Activated T-helper 2 cell treated with anti-CD3 and anti-CD28 coated beads, Interferon-gamma antibody, Interleukin-2, Interleukin-4, amounts not matched to agents 10 μg/mL and 5 μg/mL and 100 μg/mL, durations not matched to agents 14 hours and 24 hours and 36 hours (primary cell): ENCODE measurements at regions not wholly inside any gene's neighbourhood (a gene's known extent, or its start where the extent isn't known, plus 50 kb on each side); places are given as distances from the start of the nearest gene placed in this dataset.

ENCODE experiments used
- DNase-seq: peaks from one replicate; pipeline ENCODE4 v3.0.0; 2021; ENCODE audit warnings: low spot score
- H3K27ac Mint-ChIP-seq: one replicate; pipeline ENCODE4 v1.8.0; 2021; ENCODE audit warnings: mixed read lengths
- H3K27me3 Mint-ChIP-seq: one replicate; pipeline ENCODE4 v1.8.0; 2021; ENCODE audit warnings: low read depth, mixed read lengths
- H3K36me3 Mint-ChIP-seq: one replicate; pipeline ENCODE4 v1.8.0; 2021; ENCODE audit warnings: low read depth, mixed read lengths
- H3K4me1 Mint-ChIP-seq: one replicate; pipeline ENCODE4 v1.8.0; 2021; ENCODE audit warnings: low read depth, mixed read lengths
- H3K4me3 Mint-ChIP-seq: one replicate; pipeline ENCODE4 v1.8.0; 2021; ENCODE audit warnings: low read depth, mild to moderate bottlenecking, moderate library complexity, mixed read lengths
- H3K9me3 Mint-ChIP-seq: one replicate; pipeline ENCODE4 v1.8.0; 2021; ENCODE audit warnings: mixed read lengths
- intact Hi-C: fragments of 100-400 bp; cut with micrococcal nuclease; formaldehyde crosslinking; loops from one replicate; pipeline ENCODE4 v1.15.1; 2023

DNA sequence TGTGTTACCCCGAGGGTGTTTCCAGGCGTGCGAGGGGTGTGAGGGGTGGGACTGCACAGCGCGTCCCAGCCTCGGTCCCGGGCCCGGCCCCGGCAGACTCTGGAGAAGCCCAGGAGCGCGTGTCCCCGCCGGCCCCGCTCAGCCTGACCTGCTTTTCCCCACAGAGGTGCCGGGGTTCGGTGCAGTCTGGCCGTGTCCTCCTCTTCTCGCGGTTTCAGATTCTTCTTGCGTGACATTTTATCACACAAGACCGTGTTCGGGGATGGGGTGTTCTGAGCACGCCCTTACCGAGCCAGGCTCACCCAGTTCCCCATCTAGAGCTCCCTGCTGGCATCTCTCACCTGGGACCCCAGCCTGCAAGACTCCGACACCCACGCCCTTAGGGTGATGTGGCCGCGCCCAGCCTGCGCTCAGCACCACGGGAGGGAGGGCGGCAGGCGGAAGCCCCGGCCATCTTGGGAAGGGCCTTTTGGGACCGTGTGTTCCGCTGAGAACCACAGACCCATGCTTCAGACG is 775.6 kb downstream of the BRD1 start:
- H3K27ac Mint-ChIP-seq: peak overlapping the region; percentile 76
- H3K36me3 Mint-ChIP-seq: no peaks in the 10 kb centered on the region
- no peaks in the 10 kb centered on the region for H3K9me3 Mint-ChIP-seq
- H3K4me1 Mint-ChIP-seq: peaks cover 5% of the 10 kb centered on the region
- no peaks in the 10 kb centered on the region for H3K27me3 Mint-ChIP-seq
- peak; percentile 34 for DNase-seq
- intact Hi-C loops: no loop called here
- peak overlapping the region; percentile 86 for H3K4me3 Mint-ChIP-seq

DNA sequence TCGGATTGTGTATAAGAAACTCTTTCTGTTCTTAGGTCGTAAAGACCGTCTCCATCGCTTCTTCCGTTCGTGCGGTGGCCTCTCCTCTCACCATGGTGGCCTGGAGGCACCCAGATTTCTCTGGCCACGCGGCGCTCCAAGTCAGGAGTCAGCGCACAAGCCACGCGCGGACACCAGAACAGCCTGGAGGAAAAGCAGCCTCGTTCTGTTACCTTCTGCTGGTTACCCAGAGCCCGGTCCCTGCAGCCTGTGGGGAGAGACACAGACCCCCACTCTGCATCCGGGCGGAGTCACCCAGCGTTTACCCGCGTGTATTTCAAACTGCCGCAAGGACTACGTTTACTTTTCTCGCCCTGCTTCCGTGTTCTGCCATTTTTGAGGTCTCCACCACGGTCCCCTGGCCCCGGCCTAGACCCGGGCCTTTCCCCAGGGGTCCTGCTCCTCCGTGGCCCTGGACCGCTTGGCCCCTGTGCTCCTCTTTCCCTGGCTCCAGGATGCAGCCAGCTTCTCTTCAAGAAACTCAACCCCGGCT is 776.1 kb downstream of the BRD1 start:
- H3K4me3 Mint-ChIP-seq: peak overlapping the region; percentile 86
- no peaks in the 10 kb centered on the region for H3K27me3 Mint-ChIP-seq
- no peaks in the 10 kb centered on the region for H3K36me3 Mint-ChIP-seq
- no peak overlapping the region for H3K27ac Mint-ChIP-seq
- intact Hi-C loops: no loop called here
- peaks cover 5% of the 10 kb centered on the region for H3K4me1 Mint-ChIP-seq
- H3K9me3 Mint-ChIP-seq: no peaks in the 10 kb centered on the region
- no peak for DNase-seq

DNA sequence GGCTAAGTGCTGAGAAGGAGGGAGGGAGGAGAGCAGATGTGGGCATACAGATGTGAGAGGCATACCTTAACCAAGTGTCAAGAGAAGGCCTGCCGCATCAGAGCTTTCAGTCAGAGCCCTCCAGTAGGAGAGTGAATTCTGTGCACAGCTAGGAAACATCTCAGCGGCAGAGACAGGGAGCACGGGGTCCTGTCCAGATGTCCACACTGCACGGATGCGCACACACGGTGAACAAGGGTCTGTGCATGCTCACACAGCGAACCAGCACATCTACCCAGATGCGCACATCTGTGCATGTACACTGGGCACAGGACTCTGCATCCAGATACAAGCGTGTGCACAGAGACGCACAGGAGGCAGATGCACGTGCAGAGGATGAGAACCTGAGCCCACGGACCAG is 778.0 kb downstream of the BRD1 start:
- Mint-ChIP-seq H3K36me3 (no peaks in the 10 kb centered on the region), H3K27me3 (no peaks in the 10 kb centered on the region), H3K4me1 (peaks cover 5% of the 10 kb centered on the region), H3K9me3 (no peaks in the 10 kb centered on the region), H3K27ac (no peak overlapping the region), H3K4me3 (no peak overlapping the region)
- intact Hi-C loops: no loop called here
- DNase-seq: no peak

DNA sequence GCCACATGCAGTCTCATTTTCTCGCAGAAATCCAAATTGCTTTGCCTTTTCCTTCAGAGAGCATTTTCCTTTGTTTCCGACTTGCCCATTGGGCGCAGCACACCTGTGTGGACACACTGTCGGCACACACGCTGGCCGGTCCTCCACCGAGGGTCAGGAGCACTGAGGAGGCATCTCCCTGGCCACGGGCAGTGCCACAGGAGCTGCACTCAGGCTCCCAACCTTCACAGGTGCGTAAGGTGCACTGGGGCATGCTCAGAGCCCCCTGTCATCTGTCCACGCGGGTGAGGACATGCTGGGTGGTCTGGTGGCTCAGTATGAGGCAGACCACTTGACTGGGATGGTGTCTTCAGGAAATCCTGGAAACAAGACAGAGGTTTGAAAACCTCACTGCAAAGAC is 779.1 kb downstream of the BRD1 start:
- Mint-ChIP-seq H3K36me3 (no peaks in the 10 kb centered on the region), H3K9me3 (no peaks in the 10 kb centered on the region), H3K4me3 (no peak overlapping the region), H3K27me3 (no peaks in the 10 kb centered on the region), H3K4me1 (peaks cover 5% of the 10 kb centered on the region), H3K27ac (no peak overlapping the region)
- no peak for DNase-seq
- intact Hi-C loops: no loop called here

DNA sequence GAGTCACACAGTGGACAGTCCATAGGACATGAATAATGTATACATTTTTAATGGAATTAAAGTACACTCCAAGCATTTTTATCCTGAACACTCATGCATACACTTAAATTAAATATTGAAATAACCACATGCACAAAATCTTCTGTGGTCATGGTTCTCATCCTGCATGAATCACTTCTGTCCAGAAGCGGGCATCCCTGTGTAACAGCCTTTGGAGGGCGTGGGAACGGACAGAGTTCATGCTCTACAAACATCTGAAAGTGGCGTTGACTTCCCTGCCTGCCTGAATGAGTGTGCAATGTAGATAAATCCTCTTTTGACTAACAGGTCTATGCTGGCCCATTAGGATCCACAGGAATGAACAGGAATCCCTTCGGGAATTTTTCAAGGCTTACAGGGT is 780.2 kb downstream of the BRD1 start:
- Mint-ChIP-seq H3K9me3 (no peaks in the 10 kb centered on the region), H3K27ac (no peak overlapping the region), H3K36me3 (no peaks in the 10 kb centered on the region), H3K4me1 (peaks cover 4% of the 10 kb centered on the region), H3K4me3 (no peak overlapping the region), H3K27me3 (no peaks in the 10 kb centered on the region)
- intact Hi-C loops: no loop called here
- no peak for DNase-seq

DNA sequence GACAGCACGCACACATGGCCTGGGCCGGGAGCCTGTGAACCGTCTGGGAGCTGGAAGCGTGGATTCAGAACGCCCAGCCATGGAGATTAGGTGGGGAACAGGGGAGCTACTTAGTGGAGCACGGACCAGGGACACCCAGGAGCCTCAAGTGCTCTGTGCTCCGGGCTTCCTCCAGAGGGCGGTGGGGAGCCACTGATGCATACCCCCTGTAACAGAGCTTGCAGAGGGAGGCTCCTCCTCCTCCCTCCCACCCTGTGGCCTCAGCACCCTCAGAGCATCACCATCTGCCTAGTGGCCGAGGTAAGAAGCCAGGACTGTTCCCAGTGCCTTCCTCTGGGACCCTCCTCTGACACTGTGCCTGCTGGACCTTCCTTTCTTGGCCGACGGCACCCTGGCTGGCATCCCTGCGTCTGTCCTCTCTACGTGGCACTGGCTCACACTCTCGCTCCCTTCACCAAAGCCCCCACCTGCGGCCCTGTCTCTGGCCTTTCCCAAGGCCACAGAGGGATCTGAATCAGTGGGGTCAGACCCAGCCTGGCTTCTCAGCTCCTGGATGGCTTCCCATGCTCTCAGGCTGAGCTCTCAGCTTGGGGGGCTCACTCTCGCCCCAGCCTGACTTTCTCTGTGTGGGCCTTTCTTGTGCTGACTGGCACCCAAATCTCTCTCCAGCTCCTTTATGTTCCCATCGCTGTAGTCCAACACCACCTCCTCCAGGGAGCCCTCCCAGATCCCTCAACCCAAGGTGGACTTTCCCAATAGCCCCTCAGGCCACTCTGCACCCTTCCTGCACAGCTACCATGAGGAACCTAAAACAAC is 780.9 kb downstream of the BRD1 start:
- Mint-ChIP-seq H3K4me1 (no peaks in the 10 kb centered on the region), H3K9me3 (no peaks in the 10 kb centered on the region), H3K27me3 (no peaks in the 10 kb centered on the region), H3K36me3 (no peaks in the 10 kb centered on the region), H3K4me3 (no peak overlapping the region), H3K27ac (no peak overlapping the region)
- no peak for DNase-seq
- intact Hi-C loops: no loop called here

DNA sequence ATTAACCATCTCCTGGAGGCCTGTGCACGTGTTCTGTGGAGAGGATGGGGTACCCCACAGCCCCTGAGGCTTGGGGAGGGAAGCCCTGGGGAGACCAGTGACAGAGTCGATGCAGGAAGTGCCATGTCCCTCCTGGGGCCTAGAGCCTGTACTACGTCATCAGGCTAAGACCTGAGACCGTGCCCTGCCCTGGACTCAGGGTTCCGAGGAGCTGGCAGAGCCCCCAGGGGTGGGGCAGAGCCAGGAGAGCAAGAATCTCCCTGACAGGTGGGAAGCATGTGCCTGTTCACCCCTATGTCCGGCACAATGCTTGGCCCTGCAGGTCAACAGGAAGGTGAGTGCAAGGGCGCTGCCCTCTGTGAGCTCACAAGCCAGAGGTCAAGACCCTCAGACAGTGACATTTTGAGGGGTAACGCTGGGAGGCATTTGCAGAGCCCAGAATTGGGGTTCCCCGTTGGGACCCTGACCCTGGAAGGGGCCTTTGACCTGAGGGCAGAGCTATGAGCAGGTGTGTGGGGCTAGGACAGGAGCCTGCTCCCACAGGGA is 781.6 kb downstream of the BRD1 start:
- no peaks in the 10 kb centered on the region for H3K9me3 Mint-ChIP-seq
- no peaks in the 10 kb centered on the region for H3K27me3 Mint-ChIP-seq
- no peaks in the 10 kb centered on the region for H3K4me1 Mint-ChIP-seq
- no peaks in the 10 kb centered on the region for H3K36me3 Mint-ChIP-seq
- no peak overlapping the region for H3K27ac Mint-ChIP-seq
- intact Hi-C loops: no loop called here
- H3K4me3 Mint-ChIP-seq: no peak overlapping the region
- no peak for DNase-seq

DNA sequence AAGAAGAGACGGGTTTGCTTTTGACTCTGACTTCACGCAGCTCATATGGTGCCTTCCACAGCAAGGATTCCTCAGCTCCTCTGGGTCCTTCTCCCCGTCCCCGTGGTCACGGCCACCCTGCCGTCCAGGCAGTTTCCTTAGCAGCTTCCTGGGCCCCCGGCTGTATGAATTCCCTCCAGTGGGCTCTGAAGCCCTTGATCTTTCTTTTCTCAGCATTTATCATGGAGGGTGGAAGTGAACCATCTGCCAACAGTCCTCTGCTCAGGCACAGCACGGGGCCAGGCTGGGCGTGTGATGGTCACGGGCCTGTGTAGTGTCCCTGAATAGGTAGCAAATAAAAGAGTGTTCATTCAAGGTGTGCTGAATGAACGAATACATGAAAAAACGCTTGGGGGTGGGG is 782.4 kb downstream of the BRD1 start:
- H3K36me3 Mint-ChIP-seq: no peaks in the 10 kb centered on the region
- H3K9me3 Mint-ChIP-seq: no peaks in the 10 kb centered on the region
- H3K4me1 Mint-ChIP-seq: no peaks in the 10 kb centered on the region
- H3K4me3 Mint-ChIP-seq: no peak overlapping the region
- H3K27ac Mint-ChIP-seq: no peak overlapping the region
- intact Hi-C loops: no loop called here
- DNase-seq: no peak
- H3K27me3 Mint-ChIP-seq: no peaks in the 10 kb centered on the region

DNA sequence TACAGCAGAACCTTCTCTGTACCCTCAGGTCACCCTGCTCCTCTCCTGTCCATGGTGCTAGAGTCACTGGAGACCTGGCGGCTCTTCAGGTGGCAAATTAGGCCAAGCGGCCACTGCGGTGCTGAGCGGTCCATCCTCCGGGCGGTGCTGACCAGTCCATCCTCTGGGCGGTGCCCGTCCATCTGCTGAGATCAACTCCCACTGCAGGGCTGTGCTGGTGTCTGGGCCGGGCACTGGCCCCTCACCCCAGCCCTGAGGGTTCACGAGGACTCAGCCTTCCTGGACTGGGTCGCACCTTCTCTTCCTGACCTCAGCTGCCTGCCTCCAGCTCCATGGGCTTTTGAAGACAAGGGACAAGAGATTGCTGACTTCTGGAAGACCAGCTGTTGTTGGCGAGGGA is 782.9 kb downstream of the BRD1 start:
- no peaks in the 10 kb centered on the region for H3K36me3 Mint-ChIP-seq
- DNase-seq: no peak
- H3K27ac Mint-ChIP-seq: no peak overlapping the region
- no peaks in the 10 kb centered on the region for H3K9me3 Mint-ChIP-seq
- H3K4me3 Mint-ChIP-seq: no peak overlapping the region
- no peaks in the 10 kb centered on the region for H3K27me3 Mint-ChIP-seq
- intact Hi-C loops: no loop called here
- H3K4me1 Mint-ChIP-seq: no peaks in the 10 kb centered on the region

DNA sequence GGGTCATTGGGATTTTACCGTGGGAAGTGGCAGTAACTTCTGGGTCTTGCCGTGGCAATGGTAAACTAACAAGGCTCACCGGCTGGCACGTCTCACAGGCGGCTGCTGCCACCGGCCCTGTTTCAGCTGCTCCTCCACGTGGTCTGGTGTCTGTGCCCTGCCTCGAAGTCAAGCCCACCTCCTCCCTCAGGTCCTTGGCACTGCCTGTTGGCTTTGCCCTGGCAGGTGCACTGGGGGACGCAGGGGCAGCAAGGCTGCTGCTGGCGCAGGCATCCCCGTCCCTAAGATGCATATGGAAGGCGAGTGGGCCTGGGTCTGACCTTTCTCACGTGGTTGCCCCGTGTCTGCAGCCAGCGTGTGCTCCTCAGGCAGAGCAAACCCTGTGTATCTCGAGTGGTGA is 783.6 kb downstream of the BRD1 start:
- Mint-ChIP-seq H3K9me3 (no peaks in the 10 kb centered on the region), H3K4me3 (no peak overlapping the region), H3K36me3 (no peaks in the 10 kb centered on the region), H3K27me3 (no peaks in the 10 kb centered on the region), H3K4me1 (no peaks in the 10 kb centered on the region), H3K27ac (no peak overlapping the region)
- DNase-seq: no peak
- intact Hi-C loops: no loop called here

DNA sequence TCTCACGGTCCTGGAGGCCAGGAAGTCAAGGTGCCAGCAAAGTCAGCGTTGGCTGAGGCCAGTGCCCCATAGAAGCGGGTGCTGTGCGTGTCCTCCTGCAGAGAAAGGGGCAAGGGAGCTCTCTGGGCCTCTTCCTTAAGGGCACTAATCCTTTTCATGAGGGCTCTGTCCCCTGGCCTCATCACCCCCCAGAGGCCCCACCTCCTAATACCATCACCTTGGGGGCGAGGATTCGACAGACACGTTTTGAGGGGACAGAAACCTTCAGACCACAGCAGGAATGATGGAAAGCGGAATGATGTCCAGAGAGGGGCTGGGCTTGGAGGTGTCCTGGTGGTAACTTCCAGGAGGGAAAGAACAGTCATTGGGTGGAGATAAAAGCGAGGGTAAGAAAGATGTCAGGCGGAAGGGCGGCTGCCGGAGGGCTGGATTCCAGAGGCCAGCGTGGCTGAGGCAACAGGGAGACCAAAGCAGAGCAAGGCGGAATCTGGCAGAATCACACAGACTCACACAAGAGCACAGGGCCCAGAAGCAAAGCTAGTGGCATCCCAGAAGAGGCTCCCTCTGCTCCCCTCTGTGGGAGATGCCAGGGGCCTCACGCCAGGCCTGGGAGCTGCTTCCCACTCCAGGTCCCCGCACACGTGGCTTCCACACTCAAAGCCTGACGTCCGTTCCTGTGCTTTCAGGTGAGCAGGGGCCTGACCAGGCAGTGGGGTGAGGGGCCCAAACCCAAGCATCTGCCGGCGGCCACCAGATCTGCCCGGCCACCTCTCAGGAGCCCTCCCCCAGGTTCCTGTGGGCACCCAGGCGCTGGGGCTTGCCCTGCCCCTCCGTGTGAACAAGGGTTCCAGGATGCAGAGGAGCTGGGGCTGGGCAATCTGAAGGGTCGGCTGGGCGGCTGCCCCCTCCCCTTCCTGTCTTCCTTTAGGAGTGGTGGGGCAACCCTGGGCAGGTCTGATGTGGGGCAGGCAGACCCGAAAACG is 784.5 kb downstream of the BRD1 start:
- H3K4me3 Mint-ChIP-seq: no peak overlapping the region
- no peaks in the 10 kb centered on the region for H3K27me3 Mint-ChIP-seq
- H3K36me3 Mint-ChIP-seq: no peaks in the 10 kb centered on the region
- H3K27ac Mint-ChIP-seq: no peak overlapping the region
- no peaks in the 10 kb centered on the region for H3K4me1 Mint-ChIP-seq
- no peak for DNase-seq
- H3K9me3 Mint-ChIP-seq: no peaks in the 10 kb centered on the region
- intact Hi-C loops: no loop called here

DNA sequence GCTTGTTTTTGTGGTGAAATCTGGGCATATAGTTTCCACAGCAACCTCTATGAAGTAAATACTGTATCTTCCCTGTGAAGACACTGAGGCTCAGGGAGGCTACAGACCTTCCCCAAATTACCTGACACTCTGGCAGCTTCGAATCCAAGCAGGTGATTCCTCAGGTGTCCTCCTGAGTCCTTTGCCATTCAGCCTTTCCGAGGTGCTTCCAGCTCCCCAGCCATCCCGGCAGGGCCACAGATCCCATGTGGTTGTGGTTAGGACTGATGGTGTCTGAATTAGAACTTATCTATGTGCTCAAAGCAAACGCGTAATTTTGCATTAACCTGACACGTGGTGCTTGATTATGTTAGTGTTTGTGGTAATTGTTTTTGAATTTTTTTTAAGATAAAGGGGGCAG is 785.6 kb downstream of the BRD1 start:
- DNase-seq: no peak
- no peaks in the 10 kb centered on the region for H3K9me3 Mint-ChIP-seq
- H3K36me3 Mint-ChIP-seq: no peaks in the 10 kb centered on the region
- H3K4me1 Mint-ChIP-seq: no peaks in the 10 kb centered on the region
- H3K27me3 Mint-ChIP-seq: no peaks in the 10 kb centered on the region
- intact Hi-C loops: no loop called here
- H3K27ac Mint-ChIP-seq: no peak overlapping the region
- no peak overlapping the region for H3K4me3 Mint-ChIP-seq
